Mammary epithelial cell (primary cell): ENCODE measurements at regions not wholly inside any gene's neighbourhood (a gene's known extent, or its start where the extent isn't known, plus 50 kb on each side); places are given as distances from the start of the nearest gene placed in this dataset.

Source experiments
- CTCF ChIP-seq, 2 donors: IDR thresholded peaks in 1 of 2; conservative IDR thresholded peaks in 1 of 2; 2 replicates each; pipeline ENCODE4 v1.5.1; 2011 to 2012; ENCODE audit warnings: inconsistent platforms in 2 of 2, low read length in 2 of 2, mild to moderate bottlenecking in 2 of 2, control low read depth in 1 of 2, low read depth in 1 of 2; ENCODE audit not compliant: insufficient read depth in 1 of 2; ENCODE audit errors: extremely low read depth in 1 of 2
- EZH2 ChIP-seq: IDR thresholded peaks from 2 replicates; pipeline ENCODE4 v1.6.1; 2012; ENCODE audit warnings: low read length, inconsistent platforms, borderline replicate concordance

GRCh38 chr1:42044346-42044745, 108.9 kb upstream of the GUCA2B start:
- TF ChIP-seq CTCF (conservative IDR thresholded peaks at IDR 0.05 in 1 of 2, IDR thresholded peaks at IDR 0.05 in 1 of 2; ENCODE audit: extremely low read depth in 1 of 2, insufficient read depth in 1 of 2, low read depth in 1 of 2, low read length in 2 of 2) (no peak), EZH2 (no peak)
